Erythroblast (primary cell): ENCODE measurements at regions not wholly inside any gene's neighbourhood (a gene's known extent, or its start where the extent isn't known, plus 50 kb on each side); places are given as distances from the start of the nearest gene placed in this dataset.

Experiments
- GATA1 ChIP-seq: IDR thresholded peaks from 2 replicates; pipeline ENCODE4 v1.6.1; 2011; ENCODE audit warnings: low read depth, mild to moderate bottlenecking, control low read depth, low read length, moderate library complexity
- POLR2A ChIP-seq: IDR thresholded peaks from 2 replicates; pipeline ENCODE4 v1.6.1; 2011; ENCODE audit warnings: mild to moderate bottlenecking, low read length

DNA sequence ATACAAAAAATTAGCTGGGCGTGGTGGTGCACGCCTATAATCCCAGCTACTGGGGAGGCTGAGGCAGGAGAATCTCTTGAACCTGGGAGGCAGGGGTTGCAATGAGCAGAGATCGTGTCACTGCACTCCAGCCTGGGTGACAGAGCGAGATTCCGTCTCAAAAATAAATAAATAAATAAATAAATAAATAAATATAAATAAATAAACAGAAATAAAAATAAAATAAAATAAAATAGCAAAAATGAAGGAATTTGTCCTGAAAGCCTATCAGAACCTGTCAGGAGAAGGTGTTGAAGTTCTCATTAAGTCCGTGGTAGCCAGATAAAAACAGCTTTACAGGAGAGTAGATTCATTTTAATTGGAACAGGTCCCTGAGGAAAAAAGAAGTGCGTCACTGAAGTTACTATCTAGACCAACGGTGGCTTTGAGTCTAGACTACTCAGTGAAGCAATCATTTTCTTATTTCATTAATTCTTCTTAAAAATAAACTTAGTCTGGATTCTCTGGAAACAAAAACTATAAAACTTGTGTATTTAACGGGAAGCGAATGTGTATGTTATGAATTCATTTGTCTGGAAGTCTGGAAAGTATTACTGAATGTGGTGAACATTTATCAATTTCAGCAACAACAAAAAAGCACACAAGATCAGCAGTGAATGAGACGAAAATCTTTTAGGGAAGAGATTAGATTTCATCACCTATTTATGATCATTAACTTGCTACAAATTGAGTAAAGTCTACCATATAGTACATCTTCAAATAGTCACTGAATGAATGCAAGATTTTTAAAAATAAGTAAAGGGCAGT, 248.5 kb upstream of the PDE3A start:
- no peak for TF ChIP-seq POLR2A
- no peak for TF ChIP-seq GATA1
